GM23338 (cell line): ENCODE measurements at regions not wholly inside any gene's neighbourhood (a gene's known extent, or its start where the extent isn't known, plus 50 kb on each side); places are given as distances from the start of the nearest gene placed in this dataset.
A peak's percentile ranks its signal among the peaks of the same experiment; 100 is the strongest.

Experiments
- ATAC-seq: fragments of 200-7000 bp; cut with Tn5 transposase; 3 replicates; pipeline ENCODE4 v1.9.1; 2020
- DNase-seq: peaks from one replicate; pipeline ENCODE4 v3.0.0-alpha.2; 2015; ENCODE audit warnings: low spot score
- H2AFZ ChIP-seq: fragments of 200-600 bp; sonication (generic); 2 replicates; pipeline ENCODE4 v1.8.0; 2016; ENCODE audit warnings: antibody characterized with exemption, mild to moderate bottlenecking, moderate library complexity
- H3F3A ChIP-seq: fragments of 200-600 bp; sonication (generic); replicated peaks from 2 replicates; pipeline ENCODE4 v1.8.0; 2017; ENCODE audit warnings: antibody characterized with exemption, mixed run types, low read depth
- H3K27ac ChIP-seq: fragments of 200-600 bp; sonication (generic); 2 replicates; pipeline ENCODE4 v1.6.1; 2016; ENCODE audit warnings: low read depth
- H3K27me3 ChIP-seq: fragments of 200-600 bp; sonication (generic); 2 replicates; pipeline ENCODE4 v1.8.0; 2016; ENCODE audit warnings: mild to moderate bottlenecking, mixed run types, moderate library complexity; ENCODE audit not compliant: insufficient read depth
- H3K36me3 ChIP-seq: fragments of 200-600 bp; sonication (generic); 2 replicates; pipeline ENCODE4 v1.8.0; 2016; ENCODE audit warnings: mild to moderate bottlenecking; ENCODE audit not compliant: insufficient read depth
- H3K4me1 ChIP-seq: fragments of 200-600 bp; sonication (generic); 2 replicates; pipeline ENCODE4 v1.8.0; 2016; ENCODE audit warnings: mild to moderate bottlenecking, moderate library complexity; ENCODE audit not compliant: insufficient read depth
- H3K4me2 ChIP-seq: fragments of 200-600 bp; sonication (generic); 2 replicates; pipeline ENCODE4 v1.7.1; 2017; ENCODE audit warnings: mixed run types
- H3K4me3 ChIP-seq: fragments of 200-600 bp; sonication (generic); 2 replicates; pipeline ENCODE4 v1.6.1; 2016; ENCODE audit warnings: mixed run types
- H3K79me2 ChIP-seq: fragments of 200-600 bp; sonication (generic); replicated peaks from 2 replicates; pipeline ENCODE4 v1.8.0; 2017; ENCODE audit warnings: mild to moderate bottlenecking; ENCODE audit not compliant: insufficient read depth
- H3K9me2 ChIP-seq: fragments of 200-600 bp; sonication (generic); 2 replicates; pipeline ENCODE4 v1.8.0; 2017; ENCODE audit not compliant: insufficient read depth
- H4K20me1 ChIP-seq: fragments of 200-600 bp; sonication (generic); replicated peaks from 2 replicates; pipeline ENCODE4 v1.8.0; 2017; ENCODE audit warnings: mild to moderate bottlenecking; ENCODE audit not compliant: insufficient read depth
- H3K27ac Mint-ChIP-seq: 2 replicates; pipeline ENCODE4 v1.8.0; 2020; ENCODE audit warnings: inconsistent platforms, mild to moderate bottlenecking, moderate library complexity, mixed read lengths
- H3K27me3 Mint-ChIP-seq: 3 replicates; pipeline ENCODE4 v1.8.0; 2022; ENCODE audit warnings: low read depth, mild to moderate bottlenecking, moderate library complexity, mixed read lengths, inconsistent platforms; ENCODE audit not compliant: insufficient read depth, poor library complexity
- H3K36me3 Mint-ChIP-seq: 3 replicates; pipeline ENCODE4 v1.8.0; 2021; ENCODE audit warnings: low read depth, mild to moderate bottlenecking, inconsistent platforms, moderate library complexity, mixed read lengths
- H3K4me1 Mint-ChIP-seq: 3 replicates; pipeline ENCODE4 v1.8.0; 2020; ENCODE audit warnings: mild to moderate bottlenecking, inconsistent platforms, mixed read lengths
- H3K4me3 Mint-ChIP-seq: 3 replicates; pipeline ENCODE4 v1.8.0; 2021; ENCODE audit warnings: moderate library complexity, mild to moderate bottlenecking, inconsistent platforms, mixed read lengths
- H3K9me3 Mint-ChIP-seq: 3 replicates; pipeline ENCODE4 v1.8.0; 2020; ENCODE audit warnings: moderate library complexity, mild to moderate bottlenecking, inconsistent platforms, mixed read lengths
- CTCF ChIP-seq, 2 experiments: fragments of 200-600 bp in 1 of 2; sonication (generic) in 1 of 2; conservative IDR thresholded peaks; 2 replicates each; pipeline versions ENCODE4 v1.5.1 to v1.6.1; 2016 to 2017; ENCODE audit warnings: antibody characterized with exemption in 2 of 2, low read depth in 2 of 2, mild to moderate bottlenecking in 2 of 2, moderate library complexity in 1 of 2
- ETS1 ChIP-seq: IDR thresholded peaks from 2 replicates; pipeline ENCODE4 v1.6.1; 2016; ENCODE audit warnings: antibody characterized with exemption
- EZH2phosphoT487 ChIP-seq: fragments of 200-600 bp; sonication (generic); IDR thresholded peaks from one replicate; pipeline ENCODE4 v1.8.1; 2018; ENCODE audit warnings: antibody characterized with exemption; ENCODE audit not compliant: unreplicated experiment
- JUNB ChIP-seq: IDR thresholded peaks from one replicate; pipeline ENCODE4 v1.6.1; 2016; ENCODE audit warnings: antibody characterized with exemption; ENCODE audit not compliant: unreplicated experiment
- NANOG ChIP-seq: IDR thresholded peaks from 2 replicates; pipeline ENCODE4 v1.6.1; 2016; ENCODE audit warnings: antibody characterized with exemption, borderline replicate concordance
- REST ChIP-seq: IDR thresholded peaks from one replicate; pipeline ENCODE4 v1.6.1; 2018; ENCODE audit warnings: antibody characterized with exemption; ENCODE audit not compliant: unreplicated experiment
- ZNF114 ChIP-seq: fragments of 250-450 bp; sonication (Bioruptor Pico); IDR thresholded peaks from 2 replicates; pipeline ENCODE4 v1.5.0; 2020; ENCODE audit warnings: mild to moderate bottlenecking, moderate library complexity
- ZNF331 ChIP-seq: fragments of 250-450 bp; sonication (Bioruptor Pico); IDR thresholded peaks from 2 replicates; pipeline ENCODE4 v1.5.0; 2020; ENCODE audit warnings: low read depth, mild to moderate bottlenecking, moderate library complexity
- ZNF462 ChIP-seq: fragments of 250-450 bp; sonication (Bioruptor Pico); IDR thresholded peaks from 2 replicates; pipeline ENCODE4 v1.5.0; 2020; ENCODE audit warnings: mild to moderate bottlenecking, moderate library complexity

- H3K27me3 Mint-ChIP-seq, result no peaks in the 10 kb centered on the region
- no peaks in the 10 kb centered on the region for H4K20me1 ChIP-seq
- H3K79me2 ChIP-seq, result no peaks in the 10 kb centered on the region
- H3K9me3 Mint-ChIP-seq, result no peaks in the 10 kb centered on the region
- H3K4me1 Mint-ChIP-seq, result no peaks in the 10 kb centered on the region
- H3K4me1 ChIP-seq, result no peaks in the 10 kb centered on the region
- H3K27me3 ChIP-seq, result no peaks in the 10 kb centered on the region
- no peak overlapping the region for H3K4me3 ChIP-seq
- H3K27ac ChIP-seq, result no peak overlapping the region
- DNase-seq (peak; percentile 18), ATAC-seq (peak; percentile 85)
- no peak overlapping the region for H3K4me3 Mint-ChIP-seq
- H3K27ac Mint-ChIP-seq, result no peak overlapping the region
- H3K4me2 ChIP-seq, result no peak overlapping the region
- H3K36me3 ChIP-seq, result no peaks in the 10 kb centered on the region
- TF ChIP-seq REST (no peak), CTCF (conservative IDR thresholded peaks at IDR 0.05; ENCODE audit: low read depth in 2 of 2) (peak; percentile 28 to 29; a peak in 3 of 4 replicates)
- H2AFZ ChIP-seq, result no peak overlapping the region
- no peaks in the 10 kb centered on the region for H3K36me3 Mint-ChIP-seq
- H3F3A ChIP-seq, result no peaks in the 10 kb centered on the region
- no peaks in the 10 kb centered on the region for H3K9me2 ChIP-seq
Observed at GRCh38 chr15:97126553-97127233, 796.2 kb downstream of the NR2F2 start.

- Mint-ChIP-seq H3K27me3 (no peaks in the 10 kb centered on the region), H3K27ac (no peak overlapping the region; the same call in 1 of the 2 replicates), H3K9me3 (no peaks in the 10 kb centered on the region; the same call in 2 of the 3 replicates), H3K4me3 (no peak overlapping the region), H3K4me1 (no peaks in the 10 kb centered on the region), H3K36me3 (no peaks in the 10 kb centered on the region)
- H4K20me1 ChIP-seq, result no peaks in the 10 kb centered on the region
- DNase-seq, result no peak
- H3K27ac ChIP-seq, result no peak overlapping the region
- H3K4me1 ChIP-seq, result no peaks in the 10 kb centered on the region
- H3F3A ChIP-seq, result no peaks in the 10 kb centered on the region
- H2AFZ ChIP-seq, result no peak overlapping the region
- no peak overlapping the region for H3K4me2 ChIP-seq
- no peak for ATAC-seq
- no peak overlapping the region for H3K4me3 ChIP-seq
- no peaks in the 10 kb centered on the region for H3K79me2 ChIP-seq
- no peaks in the 10 kb centered on the region for H3K27me3 ChIP-seq
- H3K9me2 ChIP-seq, result no peaks in the 10 kb centered on the region
- no peaks in the 10 kb centered on the region for H3K36me3 ChIP-seq
- TF ChIP-seq ETS1 (no peak), ZNF462 (CRISPR knock-in tag) (no peak), ZNF331 (no peak), JUNB (no peak), ZNF114 (CRISPR knock-in tag) (no peak), NANOG (no peak), EZH2phosphoT487 (no peak)
Observed at GRCh38 chr15:97129674-97130073, 799.2 kb downstream of the NR2F2 start.
